ENCODE measurements at regions not wholly inside any gene's neighbourhood (a gene's known extent, or its start where the extent isn't known, plus 50 kb on each side); places are given as distances from the start of the nearest gene placed in this dataset.

- DNase-seq (ENCODE audit: low read depth) = no peak
- no peak overlapping the region for H3K4me3 ChIP-seq (ENCODE audit: low read depth, low read length)
- TF ChIP-seq CTCF (IDR thresholded peaks at IDR 0.05; ENCODE audit: insufficient read depth, low read depth, low read length, missing control alignments) = no peak
These were observed 178.2 kb upstream of the HCCS start for GRCh38 chrX:10932842-10933440.

- no peak for TF ChIP-seq CTCF (IDR thresholded peaks at IDR 0.05; ENCODE audit: insufficient read depth, low read depth, low read length, missing control alignments)
- DNase-seq (ENCODE audit: low read depth) = no peak
- H3K4me3 ChIP-seq (ENCODE audit: low read depth, low read length) = no peak overlapping the region
These were observed 175.6 kb upstream of the HCCS start for GRCh38 chrX:10935501-10935900.

GRCh38 chrX:10936976-10937375 is 174.2 kb upstream of the HCCS start:
- H3K4me3 ChIP-seq (ENCODE audit: low read depth, low read length) = no peak overlapping the region
- no peak for TF ChIP-seq CTCF (IDR thresholded peaks at IDR 0.05; ENCODE audit: insufficient read depth, low read depth, low read length, missing control alignments)
- no peak for DNase-seq (ENCODE audit: low read depth)

- no peak overlapping the region for H3K4me3 ChIP-seq (ENCODE audit: low read depth, low read length)
- TF ChIP-seq CTCF (IDR thresholded peaks at IDR 0.05; ENCODE audit: insufficient read depth, low read depth, low read length, missing control alignments) = no peak
- DNase-seq (ENCODE audit: low read depth) = no peak
These were observed 172.7 kb upstream of the HCCS start for GRCh38 chrX:10938365-10938923.

GRCh38 chrX:10939424-10939823 is 171.7 kb upstream of the HCCS start:
- TF ChIP-seq CTCF (IDR thresholded peaks at IDR 0.05; ENCODE audit: insufficient read depth, low read depth, low read length, missing control alignments) = no peak
- no peak overlapping the region for H3K4me3 ChIP-seq (ENCODE audit: low read depth, low read length)
- no peak for DNase-seq (ENCODE audit: low read depth)

- TF ChIP-seq CTCF (IDR thresholded peaks at IDR 0.05; ENCODE audit: insufficient read depth, low read depth, low read length, missing control alignments) = no peak
- no peak for DNase-seq (ENCODE audit: low read depth)
- H3K4me3 ChIP-seq (ENCODE audit: low read depth, low read length) = no peak overlapping the region
These were observed 166.8 kb upstream of the HCCS start for GRCh38 chrX:10944136-10944885.

Measured in GM12865 (cell line).